ENCODE measurements at regions not wholly inside any gene's neighbourhood (a gene's known extent, or its start where the extent isn't known, plus 50 kb on each side); places are given as distances from the start of the nearest gene placed in this dataset.

DNA sequence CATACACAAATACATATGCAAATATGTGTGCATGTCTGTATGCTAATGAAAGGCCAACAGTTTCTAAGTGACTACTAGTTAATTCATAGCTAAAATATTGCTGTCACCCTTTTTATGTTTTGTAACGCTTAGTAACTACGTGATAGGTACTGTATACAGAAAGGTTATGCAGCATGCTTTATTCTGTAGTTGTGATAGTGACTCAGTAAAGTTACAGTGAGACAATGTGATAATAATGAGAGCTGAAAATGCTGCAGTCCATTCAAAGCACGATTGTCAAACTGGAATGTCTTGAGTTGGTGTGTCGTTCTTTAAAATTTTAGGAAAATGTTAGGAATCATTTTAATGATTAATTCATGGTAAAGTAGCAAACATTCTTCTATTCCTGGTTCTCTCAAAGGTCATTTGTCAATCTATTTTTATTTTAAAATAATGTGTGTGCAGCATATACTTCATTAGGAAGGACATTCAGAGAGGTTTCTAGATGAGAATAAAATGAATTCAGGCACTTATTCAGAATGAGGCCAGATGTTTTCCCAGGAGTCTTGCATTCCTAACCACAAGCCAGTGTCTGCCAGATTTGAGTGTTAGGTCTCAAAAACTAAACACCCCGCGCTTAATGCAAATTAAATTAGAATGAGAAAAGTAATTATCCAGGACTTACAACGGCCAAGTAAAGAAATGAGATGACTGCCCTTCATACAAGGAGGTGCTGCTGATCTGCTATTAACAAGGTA is 408.8 kb upstream of the FZD8 start:
- no peak for DNase-seq (ENCODE audit: low spot score in 2 of 2)
- 68 to 77% methylated on average over 7 of the region's 7 CpGs for WGBS, 2 donors
- TF ChIP-seq, protein P1, sequence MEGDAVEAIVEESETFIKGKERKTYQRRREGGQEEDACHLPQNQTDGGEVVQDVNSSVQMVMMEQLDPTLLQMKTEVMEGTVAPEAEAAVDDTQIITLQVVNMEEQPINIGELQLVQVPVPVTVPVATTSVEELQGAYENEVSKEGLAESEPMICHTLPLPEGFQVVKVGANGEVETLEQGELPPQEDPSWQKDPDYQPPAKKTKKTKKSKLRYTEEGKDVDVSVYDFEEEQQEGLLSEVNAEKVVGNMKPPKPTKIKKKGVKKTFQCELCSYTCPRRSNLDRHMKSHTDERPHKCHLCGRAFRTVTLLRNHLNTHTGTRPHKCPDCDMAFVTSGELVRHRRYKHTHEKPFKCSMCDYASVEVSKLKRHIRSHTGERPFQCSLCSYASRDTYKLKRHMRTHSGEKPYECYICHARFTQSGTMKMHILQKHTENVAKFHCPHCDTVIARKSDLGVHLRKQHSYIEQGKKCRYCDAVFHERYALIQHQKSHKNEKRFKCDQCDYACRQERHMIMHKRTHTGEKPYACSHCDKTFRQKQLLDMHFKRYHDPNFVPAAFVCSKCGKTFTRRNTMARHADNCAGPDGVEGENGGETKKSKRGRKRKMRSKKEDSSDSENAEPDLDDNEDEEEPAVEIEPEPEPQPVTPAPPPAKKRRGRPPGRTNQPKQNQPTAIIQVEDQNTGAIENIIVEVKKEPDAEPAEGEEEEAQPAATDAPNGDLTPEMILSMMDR (IDR thresholded peaks at IDR 0.05), result no peak
- no peak for TF ChIP-seq POLR2A (IDR thresholded peaks at IDR 0.05)
- intact Hi-C loops (cut with DNase I; ENCODE audit: low total_unique reads), result no loop called here
- H3K4me3 ChIP-seq (ENCODE audit: low read depth, poor library complexity, severe bottlenecking), result no peak overlapping the region

DNA sequence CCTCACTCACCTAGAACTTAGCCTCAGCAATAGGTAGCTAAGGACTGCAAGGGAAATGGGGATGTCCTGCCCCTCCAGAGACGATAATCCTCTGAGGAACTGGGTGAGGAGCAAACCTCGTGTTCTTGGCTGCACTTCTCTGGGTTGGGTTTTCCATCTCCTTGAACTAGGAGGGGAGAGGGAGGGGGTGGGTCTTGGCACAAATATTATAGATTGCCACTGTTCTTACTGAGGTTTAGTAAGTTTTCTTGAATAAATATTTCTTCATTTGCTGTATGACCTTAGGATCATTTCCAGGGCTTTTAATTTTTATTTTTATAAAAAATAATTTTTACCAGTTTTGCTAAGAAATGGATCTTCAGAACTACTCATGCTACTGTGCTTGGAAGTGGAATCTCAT is 406.7 kb upstream of the FZD8 start:
- TF ChIP-seq POLR2A (IDR thresholded peaks at IDR 0.05), result no peak
- TF ChIP-seq, protein P1 (IDR thresholded peaks at IDR 0.05), result no peak
- no peak for DNase-seq (ENCODE audit: low spot score in 2 of 2)
- no peak overlapping the region for H3K4me3 ChIP-seq (ENCODE audit: low read depth, poor library complexity, severe bottlenecking)
- intact Hi-C loops (cut with DNase I; ENCODE audit: low total_unique reads), result no loop called here
- 59% methylated on average over 2 of the region's 2 CpGs for WGBS, 2 donors

DNA sequence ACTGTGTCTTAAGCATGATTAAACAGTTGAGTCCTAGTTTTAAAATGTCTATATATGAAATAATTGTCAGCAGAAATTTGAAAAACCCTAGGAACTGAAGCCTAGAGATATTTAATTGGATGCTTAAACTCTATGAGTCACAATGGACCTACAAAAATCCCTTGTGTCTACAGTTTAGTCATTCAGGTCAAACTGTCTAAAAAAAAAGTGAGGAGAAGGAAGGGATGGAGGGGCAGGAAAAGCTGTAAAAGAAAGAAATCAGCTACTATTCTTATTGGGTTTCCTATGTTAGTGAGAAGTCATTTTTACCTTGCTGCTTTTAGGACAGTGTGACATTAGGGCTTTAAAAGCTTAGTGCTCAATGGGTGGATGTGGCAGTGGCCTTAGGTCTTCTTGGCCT is 406.1 kb upstream of the FZD8 start:
- H3K4me3 ChIP-seq (ENCODE audit: low read depth, poor library complexity, severe bottlenecking), result no peak overlapping the region
- intact Hi-C loops (cut with DNase I; ENCODE audit: low total_unique reads), result no loop called here
- DNase-seq (ENCODE audit: low spot score in 2 of 2), result no peak
- no peak for TF ChIP-seq POLR2A (IDR thresholded peaks at IDR 0.05)
- TF ChIP-seq, protein P1 (IDR thresholded peaks at IDR 0.05), result no peak

DNA sequence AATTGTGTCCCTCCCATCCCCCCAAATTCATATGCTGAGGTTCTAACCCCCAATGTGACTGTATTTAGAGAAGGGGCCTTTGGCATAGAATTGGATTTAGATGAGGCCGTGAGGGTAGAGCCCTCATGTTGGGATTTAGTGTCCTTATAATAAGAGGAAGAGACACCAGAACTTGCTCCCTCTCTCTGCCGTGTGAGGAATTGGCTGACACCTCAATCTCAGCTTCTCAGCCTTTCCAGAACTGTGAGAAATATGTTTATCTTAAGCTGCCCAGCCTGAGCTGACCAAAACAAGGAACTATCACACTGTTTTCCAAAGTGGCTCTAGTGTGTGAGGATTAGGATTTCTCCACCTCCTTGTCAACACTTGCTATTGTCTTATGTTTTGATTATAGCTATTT is 400.0 kb upstream of the FZD8 start:
- TF ChIP-seq, protein P1 (IDR thresholded peaks at IDR 0.05), result no peak
- TF ChIP-seq POLR2A (IDR thresholded peaks at IDR 0.05), result no peak
- H3K4me3 ChIP-seq (ENCODE audit: low read depth, poor library complexity, severe bottlenecking), result no peak overlapping the region
- no peak for DNase-seq (ENCODE audit: low spot score in 2 of 2)
- intact Hi-C loops (cut with DNase I; ENCODE audit: low total_unique reads), result no loop called here
- WGBS, 2 donors, result 87 to 91% methylated on average over 2 of the region's 2 CpGs

DNA sequence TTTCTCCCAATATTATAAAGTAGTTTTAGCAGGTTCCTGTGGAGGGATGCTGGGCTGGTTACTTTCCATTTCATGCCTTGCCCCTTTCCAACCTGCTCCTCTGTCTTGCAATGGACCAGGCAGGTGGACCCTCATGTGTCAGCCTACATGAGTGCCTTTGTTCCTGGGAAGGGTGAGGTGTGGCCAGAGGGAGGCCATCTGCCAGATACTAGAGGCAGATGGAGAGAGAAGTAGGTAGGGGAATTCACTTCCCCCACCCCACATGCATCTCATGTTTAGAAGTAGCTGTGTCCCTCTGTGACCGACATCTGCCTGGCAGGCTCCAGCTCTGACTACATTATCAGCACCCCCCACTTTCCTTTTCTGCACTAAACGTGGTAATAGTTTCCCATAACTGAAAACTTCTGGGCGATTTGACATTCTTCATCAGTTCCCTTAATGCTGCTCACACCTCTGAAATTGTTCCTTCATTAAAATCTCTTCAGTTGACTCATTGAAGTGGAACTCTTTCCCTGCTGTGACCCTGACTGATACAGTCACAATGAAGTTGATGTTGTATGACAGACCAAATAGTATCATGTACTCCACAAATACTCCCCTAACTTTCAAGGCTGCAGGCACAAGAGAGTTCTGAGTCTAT is 396.3 kb upstream of the FZD8 start:
- 74 to 76% methylated on average over 3 of the region's 3 CpGs for WGBS, 2 donors
- intact Hi-C loops (cut with DNase I; ENCODE audit: low total_unique reads), result no loop called here
- DNase-seq (ENCODE audit: low spot score in 2 of 2), result no peak
- TF ChIP-seq POLR2A (IDR thresholded peaks at IDR 0.05), result no peak
- TF ChIP-seq, protein P1 (IDR thresholded peaks at IDR 0.05), result no peak
- no peak overlapping the region for H3K4me3 ChIP-seq (ENCODE audit: low read depth, poor library complexity, severe bottlenecking)

Measured in lower leg skin (tissue), 4 donors.